WERI-Rb-1 (cell line): ENCODE measurements at regions not wholly inside any gene's neighbourhood (a gene's known extent, or its start where the extent isn't known, plus 50 kb on each side); places are given as distances from the start of the nearest gene placed in this dataset.

Experiments
- DNase-seq: peaks from one replicate; pipeline ENCODE4 v3.0.0-alpha.2; 2020
- H3K27ac ChIP-seq: fragments of 250-450 bp; sonication (Bioruptor Pico); 2 replicates; pipeline ENCODE4 v1.5.1; 2020; ENCODE audit warnings: mild to moderate bottlenecking, moderate library complexity
- H3K27me3 ChIP-seq: fragments of 250-450 bp; sonication (Bioruptor Pico); 2 replicates; pipeline ENCODE4 v1.5.1; 2021; ENCODE audit warnings: mild to moderate bottlenecking, low read depth, moderate library complexity; ENCODE audit not compliant: insufficient read depth, severe bottlenecking
- H3K36me3 ChIP-seq: fragments of 250-450 bp; sonication (Bioruptor Pico); 2 replicates; pipeline ENCODE4 v1.5.1; 2020; ENCODE audit warnings: mild to moderate bottlenecking, moderate library complexity
- H3K4me3 ChIP-seq: 2 replicates; pipeline ENCODE4 v1.5.1; 2011; ENCODE audit warnings: low read depth, mild to moderate bottlenecking, control low read depth, low read length
- H3K9me3 ChIP-seq: fragments of 250-450 bp; sonication (Bioruptor Pico); 2 replicates; pipeline ENCODE4 v1.5.1; 2021; ENCODE audit warnings: mild to moderate bottlenecking, moderate library complexity; ENCODE audit not compliant: severe bottlenecking
- TF ChIP-seq, protein P1 (sequence below): IDR thresholded peaks from 2 replicates; pipeline ENCODE4 v1.5.1; 2011; ENCODE audit warnings: low read depth, mild to moderate bottlenecking, control low read depth, inconsistent platforms, low read length

DNA sequence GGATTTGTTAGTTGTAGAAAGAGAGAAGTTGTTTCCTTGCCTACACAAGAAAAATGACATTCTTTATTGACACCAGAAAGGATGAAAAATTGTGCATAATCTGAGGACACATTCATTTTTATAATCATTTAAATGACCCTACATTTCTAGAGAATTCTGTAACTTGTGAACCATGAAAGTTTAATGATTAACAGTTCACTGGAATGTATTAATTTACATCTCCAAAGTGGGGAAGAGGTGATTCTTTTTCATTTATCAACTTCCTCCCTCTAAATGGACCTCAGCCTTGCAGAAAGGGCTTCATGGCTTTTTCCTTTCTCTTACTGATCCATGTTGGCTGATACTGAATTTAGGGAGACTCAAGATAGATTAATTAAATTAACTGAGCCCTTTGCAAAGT is 565.2 kb upstream of the LINC00305 start:
- no peak overlapping the region for H3K27ac ChIP-seq
- no peaks in the 10 kb centered on the region for H3K36me3 ChIP-seq
- no peak overlapping the region for H3K4me3 ChIP-seq
- TF ChIP-seq, protein P1, sequence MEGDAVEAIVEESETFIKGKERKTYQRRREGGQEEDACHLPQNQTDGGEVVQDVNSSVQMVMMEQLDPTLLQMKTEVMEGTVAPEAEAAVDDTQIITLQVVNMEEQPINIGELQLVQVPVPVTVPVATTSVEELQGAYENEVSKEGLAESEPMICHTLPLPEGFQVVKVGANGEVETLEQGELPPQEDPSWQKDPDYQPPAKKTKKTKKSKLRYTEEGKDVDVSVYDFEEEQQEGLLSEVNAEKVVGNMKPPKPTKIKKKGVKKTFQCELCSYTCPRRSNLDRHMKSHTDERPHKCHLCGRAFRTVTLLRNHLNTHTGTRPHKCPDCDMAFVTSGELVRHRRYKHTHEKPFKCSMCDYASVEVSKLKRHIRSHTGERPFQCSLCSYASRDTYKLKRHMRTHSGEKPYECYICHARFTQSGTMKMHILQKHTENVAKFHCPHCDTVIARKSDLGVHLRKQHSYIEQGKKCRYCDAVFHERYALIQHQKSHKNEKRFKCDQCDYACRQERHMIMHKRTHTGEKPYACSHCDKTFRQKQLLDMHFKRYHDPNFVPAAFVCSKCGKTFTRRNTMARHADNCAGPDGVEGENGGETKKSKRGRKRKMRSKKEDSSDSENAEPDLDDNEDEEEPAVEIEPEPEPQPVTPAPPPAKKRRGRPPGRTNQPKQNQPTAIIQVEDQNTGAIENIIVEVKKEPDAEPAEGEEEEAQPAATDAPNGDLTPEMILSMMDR: no peak
- H3K27me3 ChIP-seq: no peaks in the 10 kb centered on the region
- no peak for DNase-seq
- no peaks in the 10 kb centered on the region for H3K9me3 ChIP-seq

DNA sequence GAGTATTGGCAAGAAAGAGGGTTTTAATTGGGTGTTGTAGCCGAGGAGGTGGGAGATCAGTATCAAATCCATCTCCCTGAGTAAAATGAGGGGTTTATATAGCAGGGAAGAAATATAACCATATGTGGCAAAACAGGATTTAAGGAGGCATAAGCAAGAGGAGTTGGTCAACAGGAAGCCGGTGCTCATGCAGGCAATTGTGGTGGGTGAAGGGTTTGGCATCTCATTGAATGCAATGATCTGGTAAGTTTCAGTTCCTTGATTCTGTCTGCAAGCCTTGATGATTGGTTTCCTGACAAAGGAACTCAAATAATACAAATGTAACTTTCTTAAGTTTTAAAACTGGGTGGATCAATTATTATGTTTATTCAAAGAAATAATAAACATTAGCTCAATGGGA is 564.4 kb upstream of the LINC00305 start:
- Histone ChIP-seq H3K4me3 (no peak overlapping the region), H3K27me3 (no peaks in the 10 kb centered on the region), H3K27ac (no peak overlapping the region), H3K9me3 (no peaks in the 10 kb centered on the region), H3K36me3 (no peaks in the 10 kb centered on the region)
- no peak for DNase-seq
- TF ChIP-seq, protein P1: no peak

DNA sequence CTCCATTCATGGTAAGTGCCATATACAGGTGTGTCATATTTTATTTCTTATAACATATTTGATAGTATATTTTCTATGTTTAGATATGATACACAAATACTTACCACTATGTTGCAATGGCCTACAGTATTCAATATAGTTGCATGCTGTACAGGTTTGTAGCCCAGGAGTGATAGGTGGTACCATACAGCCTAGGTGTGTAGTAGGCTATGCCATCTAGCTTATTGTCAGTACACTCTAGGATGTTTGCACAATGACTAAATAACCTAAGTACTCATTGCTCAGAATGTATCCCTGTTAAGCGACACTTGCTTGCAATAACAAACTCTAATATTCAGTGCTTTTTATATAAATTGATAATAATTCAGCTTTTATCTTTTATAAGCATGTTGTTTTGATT is 563.1 kb upstream of the LINC00305 start:
- DNase-seq: no peak
- no peaks in the 10 kb centered on the region for H3K36me3 ChIP-seq
- TF ChIP-seq, protein P1: no peak

DNA sequence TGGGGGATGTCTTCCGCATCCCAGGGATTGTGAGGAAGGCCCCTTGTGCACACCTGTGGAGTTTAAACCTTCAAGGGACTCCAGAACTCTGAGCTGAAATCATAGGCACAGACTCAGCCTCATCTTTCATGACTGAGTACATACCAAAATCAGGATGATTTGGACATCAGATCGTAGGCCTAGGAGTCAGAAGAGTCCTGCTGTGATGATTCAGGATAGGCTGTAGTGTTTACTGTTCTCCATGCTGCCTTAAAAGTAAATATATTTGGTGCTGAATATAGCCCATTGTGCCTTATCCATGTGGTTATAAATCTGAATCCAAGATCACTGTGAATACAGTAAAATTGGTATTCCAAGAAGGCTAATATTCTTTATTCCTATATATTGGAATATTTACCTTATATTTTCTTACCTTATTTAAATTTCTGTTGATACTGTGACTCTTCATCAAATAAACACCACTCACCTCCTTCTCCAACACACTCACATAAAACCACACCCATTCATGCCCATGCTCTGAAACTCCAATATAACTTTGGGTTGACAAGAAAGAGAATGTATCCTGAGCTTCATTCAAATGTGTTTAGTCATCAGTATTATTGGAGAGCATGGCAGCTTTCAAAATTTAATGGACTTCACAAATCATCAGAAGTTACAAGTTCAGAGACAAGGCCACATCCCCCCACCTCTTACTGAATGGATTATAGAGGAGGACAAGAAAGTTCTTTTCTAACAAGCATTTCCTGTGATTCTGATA is 561.4 kb upstream of the LINC00305 start:
- no peaks in the 10 kb centered on the region for H3K36me3 ChIP-seq
- no peak for DNase-seq
- H3K27me3 ChIP-seq: no peaks in the 10 kb centered on the region
- no peak overlapping the region for H3K27ac ChIP-seq
- no peak overlapping the region for H3K4me3 ChIP-seq
- TF ChIP-seq, protein P1: no peak
- H3K9me3 ChIP-seq: no peaks in the 10 kb centered on the region

More for the DNA sequence above, 563.1 kb upstream of the LINC00305 start:
- Histone ChIP-seq H3K27ac (no peak overlapping the region), H3K27me3 (no peaks in the 10 kb centered on the region), H3K9me3 (no peaks in the 10 kb centered on the region), H3K4me3 (no peak overlapping the region)

DNA sequence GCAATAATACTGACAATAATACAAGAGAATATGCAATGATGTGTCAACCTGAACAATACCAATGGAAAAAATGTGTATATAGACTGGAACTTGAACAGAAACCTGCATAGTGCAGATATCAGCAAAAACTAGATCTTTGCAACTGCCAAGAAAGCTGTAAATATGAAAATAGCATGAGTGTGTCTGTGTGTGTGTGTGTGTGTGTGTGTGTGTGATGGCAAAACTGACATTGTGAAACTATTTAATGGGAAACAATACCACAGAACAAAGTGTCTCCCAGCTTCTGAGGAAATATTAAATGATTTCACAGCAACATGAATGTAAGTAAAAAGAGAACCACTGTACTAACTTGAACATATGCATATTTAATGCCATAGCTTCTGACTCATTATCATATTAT is 558.2 kb upstream of the LINC00305 start:
- H3K36me3 ChIP-seq: no peaks in the 10 kb centered on the region
- TF ChIP-seq, protein P1: no peak
- no peak overlapping the region for H3K27ac ChIP-seq
- no peaks in the 10 kb centered on the region for H3K9me3 ChIP-seq
- H3K4me3 ChIP-seq: no peak overlapping the region
- no peak for DNase-seq
- H3K27me3 ChIP-seq: no peaks in the 10 kb centered on the region

DNA sequence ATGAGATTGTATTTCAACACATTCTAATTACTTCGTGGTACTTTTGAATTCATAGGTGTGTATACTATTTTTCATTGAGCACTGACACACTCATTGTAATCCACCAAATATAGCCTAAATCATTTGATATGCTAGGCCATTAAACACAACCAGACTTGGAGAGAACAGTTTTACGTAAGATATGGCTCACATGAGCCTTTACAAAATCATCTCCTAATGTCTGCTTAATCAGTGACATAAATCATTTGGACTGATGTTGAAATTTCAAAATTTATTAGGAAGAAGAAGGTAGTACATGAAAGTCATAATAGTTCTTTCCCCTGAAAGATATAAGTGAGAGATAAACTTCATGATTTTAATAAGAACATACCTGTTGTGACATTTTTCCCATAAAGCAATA is 550.2 kb upstream of the LINC00305 start:
- H3K4me3 ChIP-seq: no peak overlapping the region
- no peaks in the 10 kb centered on the region for H3K27me3 ChIP-seq
- TF ChIP-seq, protein P1: no peak
- no peaks in the 10 kb centered on the region for H3K36me3 ChIP-seq
- H3K27ac ChIP-seq: no peak overlapping the region
- no peak for DNase-seq
- no peaks in the 10 kb centered on the region for H3K9me3 ChIP-seq
